ENCODE measurements at regions not wholly inside any gene's neighbourhood (a gene's known extent, or its start where the extent isn't known, plus 50 kb on each side); places are given as distances from the start of the nearest gene placed in this dataset.

DNA sequence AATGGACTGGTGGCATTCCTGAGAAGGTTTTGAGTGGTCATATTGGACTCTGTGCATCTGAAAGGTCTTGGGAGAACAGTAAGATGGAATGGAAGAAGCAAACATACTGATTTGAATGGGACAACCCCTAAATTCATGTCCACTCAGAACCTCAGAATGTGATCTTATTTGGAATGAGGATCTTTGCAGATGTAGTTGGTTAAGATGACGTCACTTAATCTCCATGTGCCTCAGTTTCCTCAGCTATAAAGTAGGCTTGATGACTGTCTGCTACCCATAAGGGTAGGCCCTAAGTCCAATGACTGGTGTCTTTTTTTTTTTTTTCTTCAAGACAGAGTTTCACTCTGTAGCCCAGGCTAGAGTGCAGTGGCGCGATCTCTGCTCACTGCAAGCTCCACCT, 71.1 kb upstream of the SOX21 start:
- Histone ChIP-seq H3K4me3 (no peak overlapping the region), H3K4me1 (no peaks in the 10 kb centered on the region), H3K9me3 (peaks cover 0 to 20% (median 8%) of the 10 kb centered on the region in 8 donors), H3K36me3 (no peaks in the 10 kb centered on the region), H3K27ac (no peak overlapping the region), H3K27me3 (replicated peaks in 1 of 7) (no peaks in the 10 kb centered on the region)
- WGBS, 5 donors, result 84 to 97% (median 95%) methylated on average over 3 of the region's 3 CpGs
- TF ChIP-seq POLR2A (IDR thresholded peaks at IDR 0.05) (no peak), CTCF (IDR thresholded peaks at IDR 0.05 in 8 of 11, conservative IDR thresholded peaks at IDR 0.05 in 3 of 11) (no peak), POLR2AphosphoS5 (IDR thresholded peaks at IDR 0.05) (no peak)
- no peak for DNase-seq
- intact Hi-C loops (cut with DNase I; ENCODE audit: low total_unique reads), result no loop called here

GRCh38 chr13:94780421-94780820, 68.1 kb upstream of the SOX21 start:
- intact Hi-C loops (cut with DNase I; ENCODE audit: low total_unique reads), result no loop called here
- Histone ChIP-seq H3K27me3 (replicated peaks in 1 of 7) (no peaks in the 10 kb centered on the region), H3K36me3 (no peaks in the 10 kb centered on the region), H3K4me3 (no peak overlapping the region), H3K27ac (no peak overlapping the region), H3K4me1 (no peaks in the 10 kb centered on the region), H3K9me3 (peaks cover 0 to 20% (median 8%) of the 10 kb centered on the region in 8 donors)
- 80 to 98% (median 84%) methylated on average over 4 of the region's 4 CpGs for WGBS, 5 donors
- TF ChIP-seq POLR2AphosphoS5 (IDR thresholded peaks at IDR 0.05) (no peak), CTCF (IDR thresholded peaks at IDR 0.05 in 8 of 11, conservative IDR thresholded peaks at IDR 0.05 in 3 of 11) (no peak), POLR2A (IDR thresholded peaks at IDR 0.05) (no peak)
- no peak for DNase-seq

DNA sequence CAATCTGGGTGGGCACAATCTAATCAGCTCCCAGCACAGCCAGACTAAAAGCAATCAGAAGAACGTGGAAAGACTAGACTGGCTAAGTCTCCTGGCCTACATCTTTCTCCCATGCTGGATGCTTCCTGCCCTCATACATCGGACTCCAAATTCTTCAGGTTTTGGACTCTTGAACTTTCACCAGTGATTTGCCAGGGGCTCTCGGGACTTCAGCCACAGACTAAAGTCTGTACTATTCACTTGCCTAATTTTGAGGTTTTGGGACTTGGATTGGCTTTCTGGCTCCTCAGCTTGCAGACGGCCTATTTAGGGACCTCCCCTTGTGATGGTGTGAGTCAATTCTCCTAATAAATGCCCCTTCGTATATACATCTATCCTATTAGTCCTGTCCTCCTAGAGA, 66.6 kb upstream of the SOX21 start:
- intact Hi-C loops (cut with DNase I; ENCODE audit: low total_unique reads), result no loop called here
- 73 to 83% (median 80%) methylated on average over 5 of the region's 5 CpGs for WGBS, 5 donors
- Histone ChIP-seq H3K27ac (no peak overlapping the region), H3K27me3 (replicated peaks in 1 of 7) (no peaks in the 10 kb centered on the region), H3K9me3 (peaks cover 0 to 20% (median 8%) of the 10 kb centered on the region in 8 donors), H3K4me1 (no peaks in the 10 kb centered on the region), H3K36me3 (no peaks in the 10 kb centered on the region), H3K4me3 (no peak overlapping the region)
- TF ChIP-seq POLR2A (IDR thresholded peaks at IDR 0.05) (no peak), CTCF (IDR thresholded peaks at IDR 0.05 in 8 of 11, conservative IDR thresholded peaks at IDR 0.05 in 3 of 11) (no peak), POLR2AphosphoS5 (IDR thresholded peaks at IDR 0.05) (no peak)
- no peak for DNase-seq

GRCh38 chr13:94778585-94778984, 66.2 kb upstream of the SOX21 start:
- intact Hi-C loops (cut with DNase I; ENCODE audit: low total_unique reads), result no loop called here
- TF ChIP-seq POLR2AphosphoS5 (IDR thresholded peaks at IDR 0.05) (no peak), CTCF (IDR thresholded peaks at IDR 0.05 in 8 of 11, conservative IDR thresholded peaks at IDR 0.05 in 3 of 11) (no peak), POLR2A (IDR thresholded peaks at IDR 0.05) (no peak)
- no peaks in the 10 kb centered on the region for H3K36me3 ChIP-seq
- H3K9me3 ChIP-seq, result peaks cover 0 to 20% (median 8%) of the 10 kb centered on the region in 8 donors
- DNase-seq, result no peak
- H3K4me1 ChIP-seq, result no peaks in the 10 kb centered on the region
- no peaks in the 10 kb centered on the region for H3K27me3 ChIP-seq (replicated peaks in 1 of 7)
- no peak overlapping the region for H3K4me3 ChIP-seq
- H3K27ac ChIP-seq, result no peak overlapping the region

Measured in spleen (tissue), 11 donors.